GM12878 (cell line): ENCODE measurements at regions not wholly inside any gene's neighbourhood (a gene's known extent, or its start where the extent isn't known, plus 50 kb on each side); places are given as distances from the start of the nearest gene placed in this dataset.

Experiments
- ATAC-seq: fragments of 200-7000 bp; cut with Tn5 transposase; 3 replicates; pipeline ENCODE4 v1.9.1; 2020; ENCODE audit warnings: mild to moderate bottlenecking, moderate library complexity
- BruUV-seq: library from RNA; stranded (reverse); fragments of 400-500 nt; replicated peaks from 2 replicates; lab custom pipeline; 2021; lab: Mats Ljungman, UMichigan
- CTCF ChIA-PET: fragments of 300-600 bp; sonication (Branson Sonifier 250); formaldehyde crosslinking; extraction: SDS; loops from one replicate; lab custom pipeline; 2021; ENCODE audit warnings: inconsistent platforms; lab: Yijun Ruan, JAX
- POLR2A ChIA-PET: fragments of 350-600 bp; formaldehyde crosslinking; extraction: SDS; loops from one replicate; lab custom pipeline; 2021; ENCODE audit warnings: inconsistent platforms; lab: Charles Lee
- RAD21 ChIA-PET: fragments of 300-600 bp; sonication (Branson Sonifier 250); formaldehyde crosslinking; loops from one replicate; lab custom pipeline; 2023; ENCODE audit warnings: antibody characterized with exemption; ENCODE audit not compliant: unreplicated experiment; lab: Charles Lee
- SMC1A ChIA-PET: fragments of 300-600 bp; sonication (Branson Sonifier 250); formaldehyde crosslinking; loops from one replicate; lab custom pipeline; 2023; ENCODE audit not compliant: unreplicated experiment, uncharacterized antibody; lab: Charles Lee
- DNase-seq: peaks from one replicate; pipeline ENCODE4 v3.0.0-alpha.2; 2011; ENCODE audit warnings: low read depth, low spot score
- FAIRE-seq: peaks from 3 replicates; lab custom pipeline; 2011; peaks lifted over from hg19 to GRCh38; lab: Jason Lieb, UNC
- H2AFZ ChIP-seq: 2 replicates; pipeline ENCODE4 v1.6.0; 2011; ENCODE audit warnings: low read depth, low read length, control low read depth; ENCODE audit not compliant: control insufficient read depth
- H3K27ac ChIP-seq: 2 replicates; pipeline ENCODE4 v1.5.1; 2011; ENCODE audit warnings: control low read depth; ENCODE audit not compliant: control insufficient read depth, insufficient read depth
- H3K27me3 ChIP-seq, 2 experiments: replicated peaks in 1 of 2; 2 replicates each; pipeline versions ENCODE4 v1.6.0 to v1.6.1; 2011; ENCODE audit warnings: low read length in 1 of 2; ENCODE audit not compliant: control insufficient read depth in 2 of 2, insufficient read depth in 2 of 2
- H3K36me3 ChIP-seq, 2 experiments: 2 replicates each; pipeline ENCODE4 v1.5.1; 2011; ENCODE audit warnings: low read length in 1 of 2; ENCODE audit not compliant: control insufficient read depth in 2 of 2, insufficient read depth in 2 of 2
- H3K4me1 ChIP-seq: 2 replicates; pipeline ENCODE4 v1.6.1; 2011; ENCODE audit warnings: mild to moderate bottlenecking, low read length, moderate library complexity, mixed read lengths; ENCODE audit not compliant: control insufficient read depth, insufficient read depth
- H3K4me2 ChIP-seq: 2 replicates; pipeline ENCODE4 v1.6.0; 2011; ENCODE audit warnings: control low read depth; ENCODE audit not compliant: control insufficient read depth, insufficient read depth
- H3K4me3 ChIP-seq: fragments of 200-600 bp; sonication (generic); 2 replicates; pipeline ENCODE4 v1.5.1; 2016
- H3K79me2 ChIP-seq: 2 replicates; pipeline ENCODE4 v1.6.0; 2011; ENCODE audit warnings: low read length; ENCODE audit not compliant: control insufficient read depth, insufficient read depth
- H3K9ac ChIP-seq: 2 replicates; pipeline ENCODE4 v1.8.0; 2011; ENCODE audit warnings: low read length, control low read depth, mixed read lengths; ENCODE audit not compliant: control insufficient read depth, insufficient read depth
- H3K9me3 ChIP-seq: replicated peaks from 3 replicates; pipeline ENCODE4 v1.5.1; 2011; ENCODE audit warnings: mild to moderate bottlenecking, low read length; ENCODE audit not compliant: control insufficient read depth, insufficient read depth
- H4K20me1 ChIP-seq: 2 replicates; pipeline ENCODE4 v1.6.0; 2011; ENCODE audit not compliant: control insufficient read depth, insufficient read depth
- ATF7 ChIP-seq: fragments of 450-650 bp; IDR thresholded peaks from 2 replicates; pipeline ENCODE4 v1.6.1; 2016; ENCODE audit warnings: low read depth, mild to moderate bottlenecking
- EZH2 ChIP-seq: IDR thresholded peaks from 2 replicates; pipeline ENCODE4 v1.6.1; 2012; ENCODE audit warnings: low read depth, mild to moderate bottlenecking, control low read depth, inconsistent platforms, low read length, borderline replicate concordance; ENCODE audit not compliant: control insufficient read depth
- GATAD2B ChIP-seq: fragments of 450-650 bp; conservative IDR thresholded peaks from 2 replicates; pipeline ENCODE4 v1.6.1; 2017; ENCODE audit warnings: low read depth, mild to moderate bottlenecking, moderate library complexity
- POLR2AphosphoS2 ChIP-seq: IDR thresholded peaks from 2 replicates; pipeline ENCODE4 v1.6.1; 2011; ENCODE audit warnings: low read depth, mild to moderate bottlenecking, low read length, improper control_type of control experiment, moderate library complexity
- SMAD1 ChIP-seq: fragments of 450-650 bp; IDR thresholded peaks from 2 replicates; pipeline ENCODE4 v1.6.1; 2018; ENCODE audit warnings: mild to moderate bottlenecking, low read depth; ENCODE audit not compliant: partially characterized antibody
- SUZ12 ChIP-seq: fragments of 200-600 bp; sonication (generic); IDR thresholded peaks from one replicate; pipeline ENCODE4 v1.6.1; 2018; ENCODE audit warnings: antibody characterized with exemption, mild to moderate bottlenecking; ENCODE audit not compliant: unreplicated experiment
- WRNIP1 ChIP-seq: IDR thresholded peaks from 2 replicates; pipeline ENCODE4 v1.6.1; 2011; ENCODE audit warnings: low read depth, low read length, improper control_type of control experiment, borderline replicate concordance
- ZNF207 ChIP-seq: fragments of 450-650 bp; IDR thresholded peaks from 2 replicates; pipeline ENCODE4 v1.6.1; 2014; ENCODE audit warnings: antibody characterized with exemption, mild to moderate bottlenecking, borderline replicate concordance
- ZNF24 ChIP-seq: fragments of 450-650 bp; IDR thresholded peaks from 2 replicates; pipeline ENCODE4 v1.6.1; 2017; ENCODE audit warnings: antibody characterized with exemption, mild to moderate bottlenecking
- WGBS: methylation state at CpG from one replicate; pipeline ENCODE4 v1.1.6; 2016; ENCODE audit warnings: low lambda C conversion rate; ENCODE audit not compliant: insufficient replicate concordance, insufficient coverage; ENCODE audit errors: missing lambda C conversion rate; 5-methylcytosine and 5-hydroxymethylcytosine counted together
- in situ Hi-C: fragments of 300-500 bp; cut with MboI; formaldehyde crosslinking; loops from 9 replicates; pipeline ENCODE4 v1.14.3; 2018; ENCODE audit warnings: mixed read lengths
- intact Hi-C: fragments of 100-400 bp; cut with micrococcal nuclease; formaldehyde crosslinking; loops from one replicate; pipeline ENCODE4 v1.14.2; 2022; ENCODE audit not compliant: unreplicated experiment
- TF ChIP-seq, protein P1 (sequence below): fragments of 450-650 bp; IDR thresholded peaks from 2 replicates; pipeline ENCODE4 v1.6.1; 2018; ENCODE audit warnings: borderline replicate concordance, mild to moderate bottlenecking; ENCODE audit not compliant: partially characterized antibody
- TF ChIP-seq, protein P2 (sequence below): IDR thresholded peaks from 2 replicates; pipeline ENCODE4 v1.6.1; 2011; ENCODE audit warnings: borderline replicate concordance, low read depth, mild to moderate bottlenecking, moderate library complexity, mixed read lengths, low read length; ENCODE audit not compliant: insufficient read depth; ENCODE audit errors: extremely low read length
- TF ChIP-seq, protein P3 (sequence below): fragments of 450-650 bp; conservative IDR thresholded peaks from 2 replicates; pipeline ENCODE4 v1.6.1; 2017; ENCODE audit warnings: mild to moderate bottlenecking, moderate library complexity

DNA sequence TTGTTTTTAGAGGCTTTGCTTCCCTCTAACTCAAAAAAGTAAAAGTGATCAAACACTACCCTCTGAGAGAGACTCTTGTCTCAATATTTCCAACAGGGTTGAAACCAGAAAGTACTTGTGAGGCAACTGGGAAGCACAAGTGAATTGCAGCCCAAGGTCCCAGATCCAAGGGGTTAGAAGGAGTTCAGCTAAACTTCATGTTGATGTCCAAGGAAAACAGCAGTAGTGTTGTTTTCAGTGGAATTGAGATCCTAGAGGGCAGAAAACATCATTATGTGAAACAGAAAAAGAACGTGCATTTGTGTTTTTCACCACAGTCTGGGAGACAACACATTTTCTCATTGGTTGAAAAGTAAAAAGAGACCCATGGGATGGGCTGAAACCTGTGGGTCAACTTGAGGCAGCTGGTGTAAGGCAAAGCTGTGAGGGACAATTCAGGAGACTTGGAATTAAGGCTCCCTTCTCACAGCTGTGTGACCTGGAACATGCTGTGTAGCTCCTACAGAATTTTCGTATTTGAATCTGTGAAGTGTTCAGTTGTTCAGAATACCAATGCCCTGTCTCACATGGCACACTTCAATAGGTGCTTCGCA is 508.3 kb downstream of the BMP2 start:
- H3K27me3 ChIP-seq, result no peaks in the 10 kb centered on the region
- H3K9me3 ChIP-seq, result no peaks in the 10 kb centered on the region
- DNase-seq (no peak), FAIRE-seq (no peak)
- ChIA-PET SMC1A (interaction anchor here (1.0 to 1.4 kb wide), 8 partner anchors 10 to 482 kb away, joined by 3 read pairs; no protein-coding TSS in a partner anchor), POLR2A (no interaction called here)
- no peak overlapping the region for H3K9ac ChIP-seq
- no peak for TF ChIP-seq ZNF24
- TF ChIP-seq, protein P1, sequence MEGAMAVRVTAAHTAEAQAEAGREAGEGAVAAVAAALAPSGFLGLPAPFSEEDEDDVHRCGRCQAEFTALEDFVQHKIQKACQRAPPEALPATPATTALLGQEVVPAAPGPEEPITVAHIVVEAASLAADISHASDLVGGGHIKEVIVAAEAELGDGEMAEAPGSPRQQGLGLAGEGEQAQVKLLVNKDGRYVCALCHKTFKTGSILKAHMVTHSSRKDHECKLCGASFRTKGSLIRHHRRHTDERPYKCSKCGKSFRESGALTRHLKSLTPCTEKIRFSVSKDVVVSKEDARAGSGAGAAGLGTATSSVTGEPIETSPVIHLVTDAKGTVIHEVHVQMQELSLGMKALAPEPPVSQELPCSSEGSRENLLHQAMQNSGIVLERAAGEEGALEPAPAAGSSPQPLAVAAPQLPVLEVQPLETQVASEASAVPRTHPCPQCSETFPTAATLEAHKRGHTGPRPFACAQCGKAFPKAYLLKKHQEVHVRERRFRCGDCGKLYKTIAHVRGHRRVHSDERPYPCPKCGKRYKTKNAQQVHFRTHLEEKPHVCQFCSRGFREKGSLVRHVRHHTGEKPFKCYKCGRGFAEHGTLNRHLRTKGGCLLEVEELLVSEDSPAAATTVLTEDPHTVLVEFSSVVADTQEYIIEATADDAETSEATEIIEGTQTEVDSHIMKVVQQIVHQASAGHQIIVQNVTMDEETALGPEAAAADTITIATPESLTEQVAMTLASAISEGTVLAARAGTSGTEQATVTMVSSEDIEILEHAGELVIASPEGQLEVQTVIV, result no peak
- TF ChIP-seq WRNIP1, result no peak
- TF ChIP-seq ATF7, result no peak
- no peak for TF ChIP-seq EZH2
- TF ChIP-seq, protein P2, sequence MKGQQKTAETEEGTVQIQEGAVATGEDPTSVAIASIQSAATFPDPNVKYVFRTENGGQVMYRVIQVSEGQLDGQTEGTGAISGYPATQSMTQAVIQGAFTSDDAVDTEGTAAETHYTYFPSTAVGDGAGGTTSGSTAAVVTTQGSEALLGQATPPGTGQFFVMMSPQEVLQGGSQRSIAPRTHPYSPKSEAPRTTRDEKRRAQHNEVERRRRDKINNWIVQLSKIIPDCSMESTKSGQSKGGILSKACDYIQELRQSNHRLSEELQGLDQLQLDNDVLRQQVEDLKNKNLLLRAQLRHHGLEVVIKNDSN, result no peak
- no peak for TF ChIP-seq GATAD2B
- TF ChIP-seq, protein P3, sequence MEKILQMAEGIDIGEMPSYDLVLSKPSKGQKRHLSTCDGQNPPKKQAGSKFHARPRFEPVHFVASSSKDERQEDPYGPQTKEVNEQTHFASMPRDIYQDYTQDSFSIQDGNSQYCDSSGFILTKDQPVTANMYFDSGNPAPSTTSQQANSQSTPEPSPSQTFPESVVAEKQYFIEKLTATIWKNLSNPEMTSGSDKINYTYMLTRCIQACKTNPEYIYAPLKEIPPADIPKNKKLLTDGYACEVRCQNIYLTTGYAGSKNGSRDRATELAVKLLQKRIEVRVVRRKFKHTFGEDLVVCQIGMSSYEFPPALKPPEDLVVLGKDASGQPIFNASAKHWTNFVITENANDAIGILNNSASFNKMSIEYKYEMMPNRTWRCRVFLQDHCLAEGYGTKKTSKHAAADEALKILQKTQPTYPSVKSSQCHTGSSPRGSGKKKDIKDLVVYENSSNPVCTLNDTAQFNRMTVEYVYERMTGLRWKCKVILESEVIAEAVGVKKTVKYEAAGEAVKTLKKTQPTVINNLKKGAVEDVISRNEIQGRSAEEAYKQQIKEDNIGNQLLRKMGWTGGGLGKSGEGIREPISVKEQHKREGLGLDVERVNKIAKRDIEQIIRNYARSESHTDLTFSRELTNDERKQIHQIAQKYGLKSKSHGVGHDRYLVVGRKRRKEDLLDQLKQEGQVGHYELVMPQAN, result no peak
- no peak for TF ChIP-seq ZNF207
- no peak for TF ChIP-seq SUZ12
- TF ChIP-seq SMAD1, result no peak
- no peak for TF ChIP-seq POLR2AphosphoS2
- TF ChIP-seq, all 136 proteins: peak for 0
- WGBS, result 17% methylated on average over 3 of the region's 3 CpGs
- ChIA-PET RAD21 (no interaction called here), CTCF (interaction anchor here (0.7 to 2.3 kb wide), 4 partner anchors 10 to 509 kb away, joined by 3 to 10 read pairs (median 3); no protein-coding TSS in a partner anchor)
- in situ Hi-C loops, result loop anchor here (25.0 kb wide), 1 partner anchor 513 kb away; the partner anchor contains the start of gene BMP2
- intact Hi-C loops, result no loop called here
- H3K79me2 ChIP-seq, result no peaks in the 10 kb centered on the region
- H3K4me3 ChIP-seq, result no peak overlapping the region
- H3K27ac ChIP-seq, result no peak overlapping the region
- no peaks in the 10 kb centered on the region for H4K20me1 ChIP-seq
- ATAC-seq, result no peak
- H3K4me2 ChIP-seq, result no peak overlapping the region
- BruUV-seq, result no TSS peak
- H3K36me3 ChIP-seq, result no peaks in the 10 kb centered on the region
- H2AFZ ChIP-seq, result no peak overlapping the region
- no peaks in the 10 kb centered on the region for H3K4me1 ChIP-seq
